ENCODE measurements at regions not wholly inside any gene's neighbourhood (a gene's known extent, or its start where the extent isn't known, plus 50 kb on each side); places are given as distances from the start of the nearest gene placed in this dataset.

- TF ChIP-seq GATA1 (IDR thresholded peaks at IDR 0.05; ENCODE audit: low read depth, low read length): no peak
- no peak for TF ChIP-seq POLR2A (IDR thresholded peaks at IDR 0.05; ENCODE audit: low read length)
- peak; percentile 3 to 23 for DNase-seq
Measured at GRCh38 chr13:74210693-74211393, 76.6 kb upstream of the KLF12 start.

- no peak for TF ChIP-seq POLR2A (IDR thresholded peaks at IDR 0.05; ENCODE audit: low read length)
- no peak for TF ChIP-seq GATA1 (IDR thresholded peaks at IDR 0.05; ENCODE audit: low read depth, low read length)
- no peak for DNase-seq
Measured at GRCh38 chr13:74206855-74207254, 72.7 kb upstream of the KLF12 start.

- DNase-seq: no peak
- no peak for TF ChIP-seq GATA1 (IDR thresholded peaks at IDR 0.05; ENCODE audit: low read depth, low read length)
- no peak for TF ChIP-seq POLR2A (IDR thresholded peaks at IDR 0.05; ENCODE audit: low read length)
Measured at GRCh38 chr13:74206061-74206561, 71.9 kb upstream of the KLF12 start.

- no peak for TF ChIP-seq POLR2A (IDR thresholded peaks at IDR 0.05; ENCODE audit: low read length)
- TF ChIP-seq GATA1 (IDR thresholded peaks at IDR 0.05; ENCODE audit: low read depth, low read length): no peak
- DNase-seq: no peak
Measured at GRCh38 chr13:74205313-74205690, 71.1 kb upstream of the KLF12 start.

GRCh38 chr13:74204602-74205312 lies 70.6 kb upstream of the KLF12 start:
- TF ChIP-seq POLR2A (IDR thresholded peaks at IDR 0.05; ENCODE audit: low read length): no peak
- TF ChIP-seq GATA1 (IDR thresholded peaks at IDR 0.05; ENCODE audit: low read depth, low read length): no peak
- DNase-seq: no peak

GRCh38 chr13:74203576-74203975 lies 69.4 kb upstream of the KLF12 start:
- TF ChIP-seq GATA1 (IDR thresholded peaks at IDR 0.05; ENCODE audit: low read depth, low read length) (no peak), POLR2A (IDR thresholded peaks at IDR 0.05; ENCODE audit: low read length) (no peak)
- no peak for DNase-seq

- TF ChIP-seq GATA1 (IDR thresholded peaks at IDR 0.05; ENCODE audit: low read depth, low read length): no peak
- no peak for TF ChIP-seq POLR2A (IDR thresholded peaks at IDR 0.05; ENCODE audit: low read length)
- DNase-seq: no peak
Measured at GRCh38 chr13:74202129-74202813, 68.1 kb upstream of the KLF12 start.

- TF ChIP-seq GATA1 (IDR thresholded peaks at IDR 0.05; ENCODE audit: low read depth, low read length) (no peak), POLR2A (IDR thresholded peaks at IDR 0.05; ENCODE audit: low read length) (no peak)
- no peak for DNase-seq
Measured at GRCh38 chr13:74201530-74201929, 67.3 kb upstream of the KLF12 start.

- TF ChIP-seq GATA1 (IDR thresholded peaks at IDR 0.05; ENCODE audit: low read depth, low read length): no peak
- no peak for TF ChIP-seq POLR2A (IDR thresholded peaks at IDR 0.05; ENCODE audit: low read length)
- no peak for DNase-seq
Measured at GRCh38 chr13:74200081-74200480, 65.9 kb upstream of the KLF12 start.

- no peak for DNase-seq
- no peak for TF ChIP-seq POLR2A (IDR thresholded peaks at IDR 0.05; ENCODE audit: low read length)
- no peak for TF ChIP-seq GATA1 (IDR thresholded peaks at IDR 0.05; ENCODE audit: low read depth, low read length)
Measured at GRCh38 chr13:74197677-74198429, 63.6 kb upstream of the KLF12 start.

GRCh38 chr13:74194846-74195245 lies 60.6 kb upstream of the KLF12 start:
- no peak for TF ChIP-seq POLR2A (IDR thresholded peaks at IDR 0.05; ENCODE audit: low read length)
- TF ChIP-seq GATA1 (IDR thresholded peaks at IDR 0.05; ENCODE audit: low read depth, low read length): no peak
- no peak for DNase-seq

GRCh38 chr13:74193391-74193790 lies 59.2 kb upstream of the KLF12 start:
- TF ChIP-seq GATA1 (IDR thresholded peaks at IDR 0.05; ENCODE audit: low read depth, low read length): no peak
- TF ChIP-seq POLR2A (IDR thresholded peaks at IDR 0.05; ENCODE audit: low read length): no peak
- DNase-seq: no peak

- DNase-seq: no peak
- no peak for TF ChIP-seq POLR2A (IDR thresholded peaks at IDR 0.05; ENCODE audit: low read length)
- no peak for TF ChIP-seq GATA1 (IDR thresholded peaks at IDR 0.05; ENCODE audit: low read depth, low read length)
Measured at GRCh38 chr13:74191410-74191809, 57.2 kb upstream of the KLF12 start.

- TF ChIP-seq GATA1 (IDR thresholded peaks at IDR 0.05; ENCODE audit: low read depth, low read length): no peak
- no peak for TF ChIP-seq POLR2A (IDR thresholded peaks at IDR 0.05; ENCODE audit: low read length)
- DNase-seq: no peak
Measured at GRCh38 chr13:74190999-74191398, 56.8 kb upstream of the KLF12 start.

Measured in erythroblast (primary cell).